ENCODE measurements at regions not wholly inside any gene's neighbourhood (a gene's known extent, or its start where the extent isn't known, plus 50 kb on each side); places are given as distances from the start of the nearest gene placed in this dataset.

GRCh38 chr12:116423094-116423493 lies 136.1 kb upstream of the MAP1LC3B2 start:
- TF ChIP-seq CTCF (conservative IDR thresholded peaks at IDR 0.05; ENCODE audit: low read depth, low read length): no peak
- H3K4me3 ChIP-seq (ENCODE audit: low read depth, low read length): no peak overlapping the region
- peak; percentile 73 for DNase-seq (ENCODE audit: low read depth)

- TF ChIP-seq CTCF (conservative IDR thresholded peaks at IDR 0.05; ENCODE audit: low read depth, low read length): no peak
Measured at GRCh38 chr12:116425256-116426193, 133.7 kb upstream of the MAP1LC3B2 start.

GRCh38 chr12:116426391-116427136 lies 132.6 kb upstream of the MAP1LC3B2 start:
- TF ChIP-seq CTCF (conservative IDR thresholded peaks at IDR 0.05; ENCODE audit: low read depth, low read length): peak; percentile 63
- peak; percentile 94 for DNase-seq (ENCODE audit: low read depth)
- H3K4me3 ChIP-seq (ENCODE audit: low read depth, low read length): no peak overlapping the region

More at GRCh38 chr12:116425256-116426193, 133.7 kb upstream of the MAP1LC3B2 start:
- no peak overlapping the region for H3K4me3 ChIP-seq (ENCODE audit: low read depth, low read length)
- no peak for DNase-seq (ENCODE audit: low read depth)

GRCh38 chr12:116427200-116427930 lies 131.8 kb upstream of the MAP1LC3B2 start:
- no peak for TF ChIP-seq CTCF (conservative IDR thresholded peaks at IDR 0.05; ENCODE audit: low read depth, low read length)
- DNase-seq (ENCODE audit: low read depth): no peak
- no peak overlapping the region for H3K4me3 ChIP-seq (ENCODE audit: low read depth, low read length)

- no peak for DNase-seq (ENCODE audit: low read depth)
- no peak for TF ChIP-seq CTCF (conservative IDR thresholded peaks at IDR 0.05; ENCODE audit: low read depth, low read length)
- H3K4me3 ChIP-seq (ENCODE audit: low read depth, low read length): no peak overlapping the region
Measured at GRCh38 chr12:116429826-116430360, 129.3 kb upstream of the MAP1LC3B2 start.

- no peak overlapping the region for H3K4me3 ChIP-seq (ENCODE audit: low read depth, low read length)
- no peak for TF ChIP-seq CTCF (conservative IDR thresholded peaks at IDR 0.05; ENCODE audit: low read depth, low read length)
- no peak for DNase-seq (ENCODE audit: low read depth)
Measured at GRCh38 chr12:116430911-116431565, 128.1 kb upstream of the MAP1LC3B2 start.
